H9 (cell line): ENCODE measurements at regions not wholly inside any gene's neighbourhood (a gene's known extent, or its start where the extent isn't known, plus 50 kb on each side); places are given as distances from the start of the nearest gene placed in this dataset.
"Not testable (repeated sequence)": the region's sequence is repeated elsewhere in the genome, so short reads cannot be mapped to it uniquely, and the experiment has no call there.

Source experiments
- DNase-seq: peaks from one replicate; pipeline ENCODE4 v3.0.0-alpha.2; 2017
- H2AFZ ChIP-seq: one replicate; pipeline ENCODE4 v1.6.1; 2013; ENCODE audit warnings: mild to moderate bottlenecking, low read length, control low read depth, moderate library complexity
- H2AK5ac ChIP-seq: 2 replicates; pipeline ENCODE4 v1.6.1; 2013; ENCODE audit warnings: low read length, control low read depth, mixed read lengths; ENCODE audit not compliant: insufficient read length
- H2BK120ac ChIP-seq: one replicate; pipeline ENCODE4 v1.6.1; 2013; ENCODE audit warnings: low read depth, mild to moderate bottlenecking, low read length, control low read depth, inconsistent platforms; ENCODE audit not compliant: poor library complexity, severe bottlenecking
- H2BK12ac ChIP-seq: 2 replicates; pipeline ENCODE4 v1.6.1; 2013; ENCODE audit warnings: low read length, control low read depth, mixed read lengths, low read depth; ENCODE audit not compliant: insufficient read length
- H2BK15ac ChIP-seq: 2 replicates; pipeline ENCODE4 v1.6.1; 2013; ENCODE audit warnings: low read depth, low read length, control low read depth
- H2BK20ac ChIP-seq: one replicate; pipeline ENCODE4 v1.6.1; 2013; ENCODE audit warnings: low read depth, mild to moderate bottlenecking, low read length, control low read depth, inconsistent platforms; ENCODE audit not compliant: poor library complexity, severe bottlenecking
- H2BK5ac ChIP-seq: 2 replicates; pipeline ENCODE4 v1.6.1; 2013; ENCODE audit warnings: low read length, control low read depth, mixed read lengths; ENCODE audit not compliant: insufficient read length
- H3K14ac ChIP-seq: 2 replicates; pipeline ENCODE4 v1.6.1; 2013; ENCODE audit warnings: low read length, control low read depth; ENCODE audit not compliant: insufficient read depth
- H3K18ac ChIP-seq: 2 replicates; pipeline ENCODE4 v1.6.1; 2013; ENCODE audit warnings: low read depth, mild to moderate bottlenecking, mixed read lengths, low read length, control low read depth; ENCODE audit not compliant: insufficient read length
- H3K23ac ChIP-seq: 2 replicates; pipeline ENCODE4 v1.6.1; 2013; ENCODE audit warnings: low read length, control low read depth, mixed read lengths, low read depth; ENCODE audit not compliant: insufficient read length
- H3K23me2 ChIP-seq: 2 replicates; pipeline ENCODE4 v1.6.1; 2013; ENCODE audit warnings: low read depth, mild to moderate bottlenecking, mixed read lengths, low read length, control low read depth; ENCODE audit not compliant: insufficient read length, poor library complexity, severe bottlenecking
- H3K27ac ChIP-seq: 2 replicates; pipeline ENCODE4 v1.5.1; 2013; ENCODE audit warnings: low read length, control low read depth, mixed read lengths, low read depth; ENCODE audit not compliant: insufficient read length
- H3K27me3 ChIP-seq: 2 replicates; pipeline ENCODE4 v1.6.1; 2013; ENCODE audit warnings: low read length, control low read depth, inconsistent platforms; ENCODE audit not compliant: insufficient read depth
- H3K4ac ChIP-seq: 2 replicates; pipeline ENCODE4 v1.6.1; 2013; ENCODE audit warnings: low read depth, mild to moderate bottlenecking, control low read depth, inconsistent platforms, low read length, moderate library complexity
- H3K4me1 ChIP-seq: 2 replicates; pipeline ENCODE4 v1.6.1; 2013; ENCODE audit warnings: low read length, control low read depth, inconsistent platforms; ENCODE audit not compliant: insufficient read depth
- H3K4me2 ChIP-seq: 2 replicates; pipeline ENCODE4 v1.6.1; 2013; ENCODE audit warnings: low read length, control low read depth, mixed read lengths; ENCODE audit not compliant: insufficient read length, insufficient read depth
- H3K56ac ChIP-seq: 2 replicates; pipeline ENCODE4 v1.6.1; 2013; ENCODE audit warnings: low read depth, mild to moderate bottlenecking, mixed read lengths, low read length, control low read depth; ENCODE audit not compliant: insufficient read length
- H3K79me1 ChIP-seq: 2 replicates; pipeline ENCODE4 v1.6.1; 2013; ENCODE audit warnings: low read depth, mild to moderate bottlenecking, moderate library complexity, low read length, control low read depth, inconsistent platforms; ENCODE audit not compliant: insufficient read depth, poor library complexity, severe bottlenecking
- H3K79me2 ChIP-seq: 2 replicates; pipeline ENCODE4 v1.6.1; 2013; ENCODE audit warnings: low read length, control low read depth, inconsistent platforms; ENCODE audit not compliant: insufficient read depth
- H3K9ac ChIP-seq: 2 replicates; pipeline ENCODE4 v1.6.1; 2013; ENCODE audit warnings: low read length, control low read depth, mixed read lengths; ENCODE audit not compliant: insufficient read length; ENCODE audit errors: extremely low read depth
- H3K9me3 ChIP-seq: one replicate; pipeline ENCODE4 v1.6.1; 2013; ENCODE audit warnings: low read depth, low read length, inconsistent platforms; ENCODE audit not compliant: control insufficient read depth
- H3T11ph ChIP-seq: one replicate; pipeline ENCODE4 v1.6.1; 2013; ENCODE audit warnings: mild to moderate bottlenecking, low read length, control low read depth, inconsistent platforms
- H4K20me1 ChIP-seq: one replicate; pipeline ENCODE4 v1.6.1; 2013; ENCODE audit not compliant: control insufficient read depth, insufficient read length, insufficient read depth
- H4K5ac ChIP-seq: 2 replicates; pipeline ENCODE4 v1.6.1; 2013; ENCODE audit warnings: low read depth, mild to moderate bottlenecking, mixed read lengths, low read length, control low read depth; ENCODE audit not compliant: insufficient read length
- H4K8ac ChIP-seq: replicated peaks from 2 replicates; pipeline ENCODE4 v1.6.1; 2013; ENCODE audit warnings: low read length, control low read depth, mixed read lengths, low read depth; ENCODE audit not compliant: insufficient read length
- H4K91ac ChIP-seq: 2 replicates; pipeline ENCODE4 v1.6.1; 2013; ENCODE audit warnings: low read depth, mild to moderate bottlenecking, moderate library complexity, mixed read lengths, low read length, control low read depth; ENCODE audit not compliant: insufficient read length
- H3K27ac Mint-ChIP-seq, 3 experiments: 2 replicates in 2 of 3; 3 replicates in 1 of 3; pipeline ENCODE4 v1.8.0; 2020 to 2021; ENCODE audit warnings: mixed read lengths in 3 of 3, mild to moderate bottlenecking in 1 of 3, moderate library complexity in 1 of 3
- H3K27me3 Mint-ChIP-seq: 2 replicates; pipeline ENCODE4 v1.8.0; 2021; ENCODE audit warnings: low read depth, mild to moderate bottlenecking, moderate library complexity, mixed read lengths
- H3K36me3 Mint-ChIP-seq, 3 experiments: 2 replicates in 2 of 3; 3 replicates in 1 of 3; pipeline ENCODE4 v1.8.0; 2020 to 2021; ENCODE audit warnings: low read depth in 3 of 3, mixed read lengths in 3 of 3; ENCODE audit not compliant: insufficient read depth in 1 of 3
- H3K4me1 Mint-ChIP-seq, 2 experiments: 2 replicates each; pipeline ENCODE4 v1.8.0; 2020; ENCODE audit warnings: mixed read lengths in 2 of 2
- H3K4me3 Mint-ChIP-seq, 2 experiments: 2 replicates in 1 of 2; 3 replicates in 1 of 2; pipeline ENCODE4 v1.8.0; 2020 to 2021; ENCODE audit warnings: mild to moderate bottlenecking in 2 of 2, mixed read lengths in 2 of 2, moderate library complexity in 1 of 2
- H3K9me3 Mint-ChIP-seq, 2 experiments: 2 replicates in 1 of 2; 3 replicates in 1 of 2; pipeline ENCODE4 v1.8.0; 2020; ENCODE audit warnings: mild to moderate bottlenecking in 2 of 2, mixed read lengths in 2 of 2, moderate library complexity in 1 of 2
- CTCF ChIP-seq: fragments of 200-600 bp; sonication (generic); conservative IDR thresholded peaks from 3 replicates; pipeline ENCODE4 v1.8.0; 2021; ENCODE audit warnings: antibody characterized with exemption, mild to moderate bottlenecking
- WGBS: extraction: QIAGEN DNeasy Blood & Tissue Kit; methylation state at CpG from one replicate; pipeline ENCODE4 v1.1.7; 2013; ENCODE audit warnings: missing lambda C conversion rate, low lambda C conversion rate, mixed read lengths; ENCODE audit not compliant: insufficient read length; ENCODE audit errors: extremely low coverage; 5-methylcytosine and 5-hydroxymethylcytosine counted together

GRCh38 chr1:232744847-232745246 is 60.4 kb upstream of the MAP10 start:
- Histone ChIP-seq H2BK15ac (no peak overlapping the region), H4K20me1 (no peaks in the 10 kb centered on the region), H2AFZ (no peak overlapping the region), H4K5ac (no peak overlapping the region), H3T11ph (no peak overlapping the region), H2BK20ac (no peak overlapping the region), H3K14ac (no peak overlapping the region), H3K4ac (no peak overlapping the region), H2AK5ac (no peak overlapping the region), H3K9ac (no peak overlapping the region), H4K91ac (no peak overlapping the region), H2BK120ac (no peak overlapping the region), H3K23ac (no peak overlapping the region), H4K8ac (no peak overlapping the region), H3K9me3 (peaks cover 9% of the 10 kb centered on the region), H3K27me3 (no peaks in the 10 kb centered on the region), H3K27ac (no peak overlapping the region), H3K18ac (no peak overlapping the region), H3K23me2 (no peaks in the 10 kb centered on the region), H2BK5ac (no peak overlapping the region), H3K4me2 (no peak overlapping the region), H3K79me2 (no peaks in the 10 kb centered on the region), H3K79me1 (no peaks in the 10 kb centered on the region), H2BK12ac (no peak overlapping the region), H3K4me1 (no peaks in the 10 kb centered on the region; the same call in 1 of the 2 replicates), H3K56ac (no peak overlapping the region)
- Mint-ChIP-seq H3K36me3 (peaks cover 11 to 23% (median 14%) of the 10 kb centered on the region in 3 experiments), H3K27ac (no peak overlapping the region; a peak in 1 of 7 replicates), H3K9me3 (peaks cover 20 to 30% of the 10 kb centered on the region in 2 experiments), H3K27me3 (peaks cover 2% of the 10 kb centered on the region; the same call in 1 of the 2 replicates), H3K4me3 (no peak overlapping the region), H3K4me1 (peaks cover 0 to 6% of the 10 kb centered on the region in 2 experiments; a peak in 2 of 4 replicates)
- whole genome bisulfite sequencing: no CpG with 5 or more reads among the region's 6 CpGs
- no peak for DNase-seq
- no peak for TF ChIP-seq CTCF

GRCh38 chr1:232745698-232746097 is 59.5 kb upstream of the MAP10 start:
- not testable (repeated sequence) for H3K9me3 ChIP-seq, H4K5ac ChIP-seq, H4K20me1 ChIP-seq, H4K8ac ChIP-seq, H3K18ac ChIP-seq, H2BK5ac ChIP-seq, H3K9ac ChIP-seq, H2BK15ac ChIP-seq, H3K4me2 ChIP-seq, H2BK12ac ChIP-seq, H3K4me1 ChIP-seq, H3T11ph ChIP-seq, H2BK120ac ChIP-seq, H3K4me3 Mint-ChIP-seq, H2BK20ac ChIP-seq, H3K79me2 ChIP-seq, H3K27me3 Mint-ChIP-seq, H3K27ac Mint-ChIP-seq, H3K27ac ChIP-seq, H3K4me1 Mint-ChIP-seq, H3K4ac ChIP-seq, H3K14ac ChIP-seq, H4K91ac ChIP-seq, H3K56ac ChIP-seq, H3K79me1 ChIP-seq, H2AK5ac ChIP-seq, DNase-seq, H3K23me2 ChIP-seq, H3K27me3 ChIP-seq, H2AFZ ChIP-seq, H3K23ac ChIP-seq
- no CpG with 5 or more reads among the region's 2 CpGs for WGBS
- Mint-ChIP-seq H3K9me3 (peaks cover 22 to 31% of the 10 kb centered on the region in 2 experiments), H3K36me3 (peaks cover 11 to 23% (median 14%) of the 10 kb centered on the region in 3 experiments)
